ENCODE measurements at regions not wholly inside any gene's neighbourhood (a gene's known extent, or its start where the extent isn't known, plus 50 kb on each side); places are given as distances from the start of the nearest gene placed in this dataset.

GRCh38 chr3:107956991-107957900, 133.6 kb downstream of the CD47 start:
- Histone ChIP-seq H3K36me3 (no peaks in the 10 kb centered on the region), H3K27ac (peak overlapping the region in 1 of 2 donors; percentile 62), H3K4me1 (ENCODE audit: insufficient read depth) (peaks cover 4% of the 10 kb centered on the region), H3K9me3 (no peaks in the 10 kb centered on the region), H3K4me3 (peak overlapping the region; percentile 27), H3K27me3 (no peaks in the 10 kb centered on the region)
- 0 to 6% (median 3%) methylated on average over 10 of the region's 10 CpGs for whole genome bisulfite sequencing, 3 donors
- peak; percentile 77 to 86 (median 84) for DNase-seq
- TF ChIP-seq CTCF (IDR thresholded peaks at IDR 0.05), result no peak
- TF ChIP-seq POLR2A (IDR thresholded peaks at IDR 0.05), result no peak
- no peak for TF ChIP-seq EP300 (IDR thresholded peaks at IDR 0.05)
- intact Hi-C loops (cut with DNase I), result no loop called here

GRCh38 chr3:107954845-107955244, 136.0 kb downstream of the CD47 start:
- Histone ChIP-seq H3K4me1 (ENCODE audit: insufficient read depth) (peaks cover 4% of the 10 kb centered on the region), H3K27ac (no peak overlapping the region), H3K4me3 (no peak overlapping the region), H3K27me3 (no peaks in the 10 kb centered on the region), H3K36me3 (no peaks in the 10 kb centered on the region), H3K9me3 (no peaks in the 10 kb centered on the region)
- WGBS, 3 donors, result 88 to 93% (median 88%) methylated on average over 2 of the region's 2 CpGs
- intact Hi-C loops (cut with DNase I), result no loop called here
- no peak for TF ChIP-seq EP300 (IDR thresholded peaks at IDR 0.05)
- TF ChIP-seq POLR2A (IDR thresholded peaks at IDR 0.05), result no peak
- no peak for TF ChIP-seq CTCF (IDR thresholded peaks at IDR 0.05)
- no peak for DNase-seq

GRCh38 chr3:107953722-107954121, 137.1 kb downstream of the CD47 start:
- Histone ChIP-seq H3K9me3 (no peaks in the 10 kb centered on the region), H3K27me3 (no peaks in the 10 kb centered on the region), H3K36me3 (no peaks in the 10 kb centered on the region), H3K4me1 (ENCODE audit: insufficient read depth) (peaks cover 4% of the 10 kb centered on the region), H3K4me3 (no peak overlapping the region), H3K27ac (no peak overlapping the region)
- WGBS, 3 donors, result 50 to 67% (median 62%) methylated on average over 3 of the region's 3 CpGs
- intact Hi-C loops (cut with DNase I), result no loop called here
- TF ChIP-seq EP300 (IDR thresholded peaks at IDR 0.05), result no peak
- no peak for TF ChIP-seq POLR2A (IDR thresholded peaks at IDR 0.05)
- no peak for TF ChIP-seq CTCF (IDR thresholded peaks at IDR 0.05)
- no peak for DNase-seq

GRCh38 chr3:107951126-107951525, 139.7 kb downstream of the CD47 start:
- Histone ChIP-seq H3K27ac (no peak overlapping the region), H3K4me1 (ENCODE audit: insufficient read depth) (no peaks in the 10 kb centered on the region), H3K36me3 (no peaks in the 10 kb centered on the region), H3K27me3 (no peaks in the 10 kb centered on the region), H3K4me3 (no peak overlapping the region), H3K9me3 (no peaks in the 10 kb centered on the region)
- DNase-seq, result no peak
- 45 to 64% (median 54%) methylated on average over 2 of the region's 2 CpGs for WGBS, 3 donors
- intact Hi-C loops (cut with DNase I), result no loop called here
- TF ChIP-seq CTCF (IDR thresholded peaks at IDR 0.05), result no peak
- TF ChIP-seq EP300 (IDR thresholded peaks at IDR 0.05), result no peak
- TF ChIP-seq POLR2A (IDR thresholded peaks at IDR 0.05), result no peak
